HG03457 (cell line): ENCODE measurements at regions not wholly inside any gene's neighbourhood (a gene's known extent, or its start where the extent isn't known, plus 50 kb on each side); places are given as distances from the start of the nearest gene placed in this dataset.
"Not testable (repeated sequence)": the region's sequence is repeated elsewhere in the genome, so short reads cannot be mapped to it uniquely, and the experiment has no call there.

Experiments used
- ATAC-seq: cut with Tn5 transposase; IDR thresholded peaks from one replicate; pipeline ENCODE4 v1.9.1; 2021; ENCODE audit warnings: moderate number of reproducible peaks; ENCODE audit not compliant: unreplicated experiment

GRCh38 chr2:59851836-59852475 lies 701.5 kb downstream of the BCL11A start:
- ATAC-seq: no peak

GRCh38 chr2:59850554-59850953 lies 702.9 kb downstream of the BCL11A start:
- no peak for ATAC-seq

GRCh38 chr2:59833941-59834340 lies 719.5 kb downstream of the BCL11A start:
- no peak for ATAC-seq

- ATAC-seq: no peak
These were observed 722.9 kb downstream of the BCL11A start for GRCh38 chr2:59830601-59831000.

GRCh38 chr2:59827677-59828076 lies 725.8 kb downstream of the BCL11A start:
- ATAC-seq: no peak

DNA sequence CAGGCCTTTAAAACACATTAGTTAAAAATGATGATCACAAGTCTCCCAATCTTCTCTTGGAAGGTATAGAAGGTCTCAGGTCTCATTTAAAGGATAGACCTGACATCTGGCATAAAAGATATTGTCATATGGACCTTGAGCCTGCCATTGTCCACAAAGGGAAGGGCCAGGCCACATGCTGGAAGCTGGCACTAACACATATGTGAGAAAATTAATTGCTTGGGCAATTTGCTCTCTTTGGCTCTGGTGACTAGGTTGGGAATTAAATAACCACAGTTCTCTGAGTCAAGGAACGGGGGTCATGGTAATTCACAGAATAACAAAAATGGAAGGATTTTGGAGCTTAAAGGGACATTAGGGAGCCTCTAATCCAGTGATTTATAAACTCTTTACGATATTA lies 727.3 kb downstream of the BCL11A start:
- ATAC-seq: no peak

GRCh38 chr2:59824314-59824713 lies 729.1 kb downstream of the BCL11A start:
- ATAC-seq: no peak

- no peak for ATAC-seq
These were observed 737.4 kb downstream of the BCL11A start for GRCh38 chr2:59816075-59816474.

- ATAC-seq: not testable (repeated sequence)
These were observed 743.2 kb downstream of the BCL11A start for GRCh38 chr2:59810283-59810682.

DNA sequence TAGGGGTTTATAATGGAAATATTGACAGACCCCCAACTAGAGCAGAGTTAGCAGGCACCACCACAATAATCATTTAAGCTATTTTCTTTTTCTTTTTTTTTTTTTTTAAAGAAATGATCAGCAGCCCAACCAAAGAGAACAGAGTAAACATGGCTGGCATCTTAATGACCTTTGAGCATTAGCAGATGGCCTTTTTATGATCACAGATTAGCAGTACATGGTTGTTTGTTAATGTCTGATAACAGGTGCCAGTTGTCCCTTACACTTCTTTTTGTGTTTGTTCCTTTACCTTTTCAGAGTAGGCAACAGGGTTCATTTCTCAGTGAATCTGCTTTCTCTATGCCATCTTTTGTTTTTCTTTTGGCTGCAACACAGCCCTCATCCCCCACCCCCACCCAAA lies 747.0 kb downstream of the BCL11A start:
- no peak for ATAC-seq

DNA sequence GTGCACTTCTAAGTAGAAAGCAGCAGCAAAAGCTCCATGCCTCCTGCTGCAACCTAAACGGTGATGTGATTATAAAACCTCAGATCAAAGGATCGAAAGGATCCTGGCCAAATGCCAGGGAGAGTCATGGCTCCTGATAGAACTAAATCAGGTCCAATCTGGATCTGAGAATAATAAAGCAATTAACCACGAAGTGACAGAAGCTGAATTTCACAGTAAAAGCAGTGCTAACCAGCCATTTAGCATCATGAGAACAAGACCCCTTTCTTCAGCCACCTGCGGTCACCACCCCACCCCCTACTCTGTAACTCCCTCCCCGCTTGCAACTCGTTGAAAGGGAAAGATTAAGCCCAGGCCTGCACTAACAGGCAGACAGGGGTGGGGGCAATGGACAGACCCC lies 748.7 kb downstream of the BCL11A start:
- ATAC-seq: no peak

GRCh38 chr2:59803586-59803985 lies 749.9 kb downstream of the BCL11A start:
- ATAC-seq: no peak

DNA sequence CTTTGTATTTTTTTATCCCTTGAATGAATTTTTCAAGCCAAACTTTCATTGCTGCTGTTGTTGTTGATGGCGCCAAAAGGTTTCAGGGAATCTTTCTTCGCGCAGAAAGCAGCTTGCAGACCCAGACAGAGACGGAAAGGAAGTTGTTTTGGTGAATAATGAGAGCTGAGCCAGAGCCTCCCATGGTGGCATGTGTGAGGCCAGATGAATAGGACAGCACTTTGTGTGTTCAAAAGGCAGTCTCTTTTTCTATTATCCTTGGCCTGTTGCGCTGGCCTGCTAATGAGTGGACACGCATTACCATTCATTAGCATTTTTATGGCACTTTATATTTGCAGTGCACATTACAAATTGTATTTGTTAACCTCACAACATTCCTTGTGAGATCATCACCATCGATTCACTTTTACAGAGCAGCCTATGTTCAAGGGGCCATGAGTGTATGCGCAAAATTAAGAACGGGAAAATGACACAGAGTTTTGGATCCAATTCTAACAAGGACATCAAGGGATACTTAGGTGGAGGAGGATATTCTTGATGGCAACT lies 754.7 kb downstream of the BCL11A start:
- ATAC-seq: no peak

DNA sequence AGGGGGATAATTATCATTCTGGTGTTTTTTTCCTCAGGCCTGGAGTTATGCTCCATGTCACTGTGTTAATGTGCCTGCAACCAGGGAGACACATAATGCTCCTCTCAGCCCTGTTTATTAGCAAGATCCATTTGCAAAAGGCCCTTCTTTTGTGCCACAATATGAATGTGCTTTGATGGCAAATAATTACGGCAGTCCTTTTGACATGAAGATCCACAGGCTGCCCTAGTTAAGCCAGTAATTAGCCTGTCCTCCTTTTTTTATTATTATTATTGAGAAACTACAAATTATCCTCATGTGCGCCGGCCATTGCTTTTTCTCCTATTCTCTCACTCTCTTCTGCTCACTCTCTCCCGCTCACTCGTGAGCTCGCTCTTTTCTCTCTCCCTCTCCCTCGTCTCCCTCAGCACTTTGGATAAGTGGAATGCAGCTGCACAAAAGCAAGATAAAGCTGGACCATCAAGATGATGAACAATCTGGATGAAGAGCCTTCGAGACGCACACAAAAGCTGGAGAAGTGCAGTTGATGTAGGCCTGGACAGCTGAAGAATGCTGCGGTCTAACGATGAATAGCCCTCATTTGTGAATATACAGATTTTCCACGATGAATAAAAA lies 762.3 kb downstream of the BCL11A start:
- ATAC-seq: no peak

GRCh38 chr2:59790186-59791003 lies 763.1 kb downstream of the BCL11A start:
- no peak for ATAC-seq

DNA sequence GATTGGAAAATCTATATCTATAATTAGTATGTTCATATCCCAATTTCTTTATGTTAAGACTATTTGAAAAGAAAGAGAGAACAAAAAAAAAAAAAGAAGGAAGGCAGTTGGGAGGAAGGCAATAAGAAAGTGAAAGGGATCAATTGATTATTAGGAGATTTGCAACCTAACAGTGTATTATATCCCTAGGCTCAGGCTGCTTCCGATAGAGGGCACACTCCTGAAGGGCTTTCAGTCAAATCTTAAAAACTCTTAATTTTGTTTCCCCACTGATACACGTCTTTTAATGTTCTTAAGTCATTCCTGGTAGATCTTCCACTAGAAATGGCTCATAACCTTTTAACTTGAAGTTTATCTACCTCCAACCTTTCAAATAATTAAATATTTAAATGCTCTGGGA lies 763.9 kb downstream of the BCL11A start:
- ATAC-seq: no peak

DNA sequence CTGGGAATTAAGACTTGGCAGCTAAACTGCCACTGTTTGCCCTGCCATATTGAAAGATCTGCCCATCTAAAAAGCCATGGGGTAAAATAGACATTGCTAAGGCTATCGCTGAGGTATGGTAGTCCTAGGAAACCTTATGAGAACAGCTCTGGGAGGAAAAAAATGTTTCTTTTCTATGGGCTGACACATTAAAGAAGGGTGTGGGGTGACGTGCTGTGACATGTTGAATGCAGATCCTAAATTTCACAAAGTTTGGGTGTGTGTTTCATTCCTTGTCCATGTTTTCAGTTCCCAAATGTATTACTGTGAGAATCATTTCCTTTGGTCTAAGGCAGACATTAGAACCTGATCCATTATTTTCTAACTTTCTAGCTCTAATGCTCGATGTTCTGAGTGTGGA lies 766.4 kb downstream of the BCL11A start:
- no peak for ATAC-seq

DNA sequence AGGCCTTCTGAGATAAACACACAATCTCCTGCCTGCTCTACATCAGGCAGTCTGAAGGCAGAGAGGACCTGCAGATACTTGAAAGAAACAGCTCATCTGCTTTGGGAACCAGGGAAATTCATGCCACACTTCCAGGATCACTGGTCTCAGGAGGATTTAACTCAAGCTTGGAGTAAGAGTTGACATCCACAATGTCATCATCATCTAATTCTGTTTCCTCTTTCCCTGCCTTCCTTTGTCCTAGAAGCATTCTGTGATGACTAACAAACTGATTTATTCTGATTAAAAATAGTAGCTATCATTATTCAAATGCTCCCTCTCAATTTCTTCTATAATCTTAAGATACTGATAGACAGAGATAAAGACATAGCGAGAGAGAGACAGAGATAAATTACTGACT lies 766.8 kb downstream of the BCL11A start:
- no peak for ATAC-seq

- ATAC-seq: no peak
These were observed 773.9 kb downstream of the BCL11A start for GRCh38 chr2:59779571-59779970.

DNA sequence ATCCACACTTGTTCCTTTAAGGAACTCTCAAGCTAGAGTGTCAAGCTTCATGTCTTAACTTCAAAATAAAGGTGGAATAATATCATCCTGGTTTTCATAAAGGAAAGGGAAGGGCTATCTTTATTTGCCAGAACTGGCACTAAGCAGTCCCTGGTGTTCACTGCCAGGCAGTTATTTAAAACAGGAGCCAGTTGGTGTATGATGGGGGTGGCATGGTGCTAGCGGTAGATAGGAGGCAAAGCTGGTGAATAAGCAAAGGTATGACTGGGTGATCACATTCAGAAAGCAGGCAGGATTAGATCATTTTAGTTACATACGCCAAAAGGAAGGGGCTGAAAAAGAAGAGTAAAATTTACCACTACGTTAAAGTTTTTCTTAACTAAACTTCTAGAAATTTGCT lies 776.3 kb downstream of the BCL11A start:
- ATAC-seq: no peak

GRCh38 chr2:59776726-59777008 lies 776.8 kb downstream of the BCL11A start:
- no peak for ATAC-seq

- no peak for ATAC-seq
These were observed 778.5 kb downstream of the BCL11A start for GRCh38 chr2:59774821-59775433.
